Type B pancreatic cell (in vitro differentiated cells): ENCODE measurements at regions not wholly inside any gene's neighbourhood (a gene's known extent, or its start where the extent isn't known, plus 50 kb on each side); places are given as distances from the start of the nearest gene placed in this dataset.
"Not testable (repeated sequence)": the region's sequence is repeated elsewhere in the genome, so short reads cannot be mapped to it uniquely, and the experiment has no call there.

Source experiments
- DNase-seq: peaks from one replicate; pipeline ENCODE4 v3.0.0; 2021; ENCODE audit warnings: mixed read lengths; ENCODE audit not compliant: unreplicated experiment; ENCODE audit errors: extremely low spot score
- H3K27ac Mint-ChIP-seq: 2 replicates; pipeline ENCODE4 v1.8.0; 2021; ENCODE audit warnings: mild to moderate bottlenecking, mixed read lengths
- H3K27me3 Mint-ChIP-seq: 2 replicates; pipeline ENCODE4 v1.8.0; 2021; ENCODE audit warnings: mixed read lengths
- H3K36me3 Mint-ChIP-seq: 2 replicates; pipeline ENCODE4 v1.8.0; 2021; ENCODE audit warnings: mixed read lengths
- H3K4me1 Mint-ChIP-seq: one replicate; pipeline ENCODE4 v1.8.0; 2021; ENCODE audit warnings: mixed read lengths; ENCODE audit not compliant: unreplicated experiment
- H3K4me3 Mint-ChIP-seq: 2 replicates; pipeline ENCODE4 v1.8.0; 2021; ENCODE audit warnings: mild to moderate bottlenecking, mixed read lengths
- H3K9me3 Mint-ChIP-seq: 2 replicates; pipeline ENCODE4 v1.8.0; 2021; ENCODE audit warnings: mixed read lengths
- TF ChIP-seq, protein P1 (sequence below): fragments of 200-600 bp; sonication (generic); conservative IDR thresholded peaks from 2 replicates; pipeline ENCODE4 v1.5.0; 2021; ENCODE audit warnings: antibody characterized with exemption, mild to moderate bottlenecking

DNA sequence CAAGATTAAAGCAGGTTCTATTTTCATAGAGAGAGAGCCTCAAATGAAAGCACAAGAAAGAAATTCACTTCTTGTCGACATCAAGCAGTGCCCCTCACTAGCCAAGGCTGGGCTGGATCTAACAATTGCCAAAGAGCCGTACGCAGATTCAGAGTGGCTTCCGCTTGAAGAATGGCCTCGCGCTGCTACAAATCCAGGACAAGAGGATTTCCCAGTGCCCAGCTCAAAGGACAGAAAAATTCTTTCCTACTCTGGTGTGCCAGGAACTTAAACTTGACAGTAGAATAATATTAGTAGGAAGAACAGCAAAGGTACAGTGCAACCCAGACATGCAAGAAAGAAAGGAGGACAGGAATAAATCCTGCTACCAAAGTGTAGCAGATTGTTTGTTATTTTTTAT lies 56.5 kb upstream of the PPARGC1A start:
- H3K27ac Mint-ChIP-seq, result peak overlapping the region; percentile 79
- DNase-seq, result no peak
- TF ChIP-seq, protein P1, sequence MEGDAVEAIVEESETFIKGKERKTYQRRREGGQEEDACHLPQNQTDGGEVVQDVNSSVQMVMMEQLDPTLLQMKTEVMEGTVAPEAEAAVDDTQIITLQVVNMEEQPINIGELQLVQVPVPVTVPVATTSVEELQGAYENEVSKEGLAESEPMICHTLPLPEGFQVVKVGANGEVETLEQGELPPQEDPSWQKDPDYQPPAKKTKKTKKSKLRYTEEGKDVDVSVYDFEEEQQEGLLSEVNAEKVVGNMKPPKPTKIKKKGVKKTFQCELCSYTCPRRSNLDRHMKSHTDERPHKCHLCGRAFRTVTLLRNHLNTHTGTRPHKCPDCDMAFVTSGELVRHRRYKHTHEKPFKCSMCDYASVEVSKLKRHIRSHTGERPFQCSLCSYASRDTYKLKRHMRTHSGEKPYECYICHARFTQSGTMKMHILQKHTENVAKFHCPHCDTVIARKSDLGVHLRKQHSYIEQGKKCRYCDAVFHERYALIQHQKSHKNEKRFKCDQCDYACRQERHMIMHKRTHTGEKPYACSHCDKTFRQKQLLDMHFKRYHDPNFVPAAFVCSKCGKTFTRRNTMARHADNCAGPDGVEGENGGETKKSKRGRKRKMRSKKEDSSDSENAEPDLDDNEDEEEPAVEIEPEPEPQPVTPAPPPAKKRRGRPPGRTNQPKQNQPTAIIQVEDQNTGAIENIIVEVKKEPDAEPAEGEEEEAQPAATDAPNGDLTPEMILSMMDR, result no peak
- H3K27me3 Mint-ChIP-seq, result no peaks in the 10 kb centered on the region
- no peaks in the 10 kb centered on the region for H3K36me3 Mint-ChIP-seq
- H3K4me3 Mint-ChIP-seq, result no peak overlapping the region
- H3K4me1 Mint-ChIP-seq, result peaks cover 8% of the 10 kb centered on the region
- no peaks in the 10 kb centered on the region for H3K9me3 Mint-ChIP-seq

DNA sequence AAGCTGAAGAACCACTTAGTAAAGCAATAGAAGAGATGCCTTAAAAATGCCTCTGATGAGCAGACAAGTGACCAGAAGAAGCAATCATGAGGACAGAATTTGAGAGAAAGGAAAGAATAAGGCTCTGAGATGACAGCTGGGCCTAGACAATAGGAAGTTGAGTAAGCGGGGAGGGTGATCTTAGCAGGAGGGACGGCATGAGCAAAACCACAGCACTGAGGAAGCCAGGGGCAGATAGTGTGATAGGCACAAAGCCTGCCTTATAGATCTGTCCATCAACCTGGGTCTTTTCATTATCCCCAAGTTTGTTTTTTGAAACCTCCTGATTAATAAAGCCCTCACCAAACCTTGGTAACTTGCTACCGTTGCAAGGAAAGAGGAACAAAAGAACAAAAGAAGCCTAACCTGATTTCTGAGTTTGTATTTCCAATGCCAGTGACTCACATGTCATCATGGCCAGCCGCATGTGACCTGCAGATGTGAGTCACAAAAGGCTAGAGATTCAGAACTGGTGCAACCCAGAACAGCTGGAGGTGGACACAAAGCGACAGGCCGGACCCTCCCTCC lies 55.7 kb upstream of the PPARGC1A start:
- Mint-ChIP-seq H3K4me3 (no peak overlapping the region), H3K27ac (peak overlapping the region; percentile 79), H3K9me3 (no peaks in the 10 kb centered on the region), H3K36me3 (no peaks in the 10 kb centered on the region), H3K27me3 (no peaks in the 10 kb centered on the region), H3K4me1 (peaks cover 8% of the 10 kb centered on the region)
- DNase-seq, result no peak
- TF ChIP-seq, protein P1, result no peak

DNA sequence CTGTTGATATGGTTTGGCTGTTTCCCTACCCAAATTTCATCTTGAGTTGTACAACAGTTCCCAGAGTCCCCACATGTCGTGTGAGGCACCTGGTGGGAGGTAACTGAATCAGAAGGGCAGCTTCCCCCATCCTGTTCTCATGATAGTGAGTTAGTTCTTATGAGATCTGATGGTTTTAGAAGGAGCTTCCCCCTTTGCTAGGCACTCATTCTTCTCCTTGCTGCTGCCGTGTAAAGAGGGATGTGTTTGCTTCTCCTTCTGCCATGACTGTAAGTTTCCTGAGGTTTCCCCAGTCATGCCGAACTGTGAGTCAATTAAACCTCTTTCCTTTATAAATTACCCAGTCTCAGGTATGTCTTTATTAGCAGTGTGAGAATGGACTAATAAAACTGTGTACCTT lies 54.7 kb upstream of the PPARGC1A start:
- not testable (repeated sequence) for H3K36me3 Mint-ChIP-seq

DNA sequence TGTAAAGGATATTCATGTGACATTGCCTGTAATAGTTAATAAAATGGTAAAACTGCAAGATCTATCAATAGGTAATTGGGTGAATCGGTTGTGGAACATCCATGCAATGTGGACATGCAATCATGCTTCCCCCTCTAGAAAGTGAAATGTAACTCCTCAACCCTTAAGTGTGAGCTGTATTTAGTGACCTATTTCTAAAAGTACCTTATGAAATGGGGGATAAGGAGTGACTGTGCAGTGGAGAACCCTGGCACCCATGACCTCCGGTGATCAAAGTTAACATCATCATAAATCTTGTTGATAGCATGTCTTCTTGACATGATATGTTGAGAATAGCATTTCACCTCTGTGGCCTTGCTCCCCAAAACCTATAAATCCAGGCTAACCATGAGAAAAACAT lies 53.6 kb upstream of the PPARGC1A start:
- Mint-ChIP-seq H3K36me3 (no peaks in the 10 kb centered on the region), H3K27ac (no peak overlapping the region), H3K9me3 (no peaks in the 10 kb centered on the region), H3K27me3 (no peaks in the 10 kb centered on the region), H3K4me1 (peaks cover 8% of the 10 kb centered on the region), H3K4me3 (no peak overlapping the region)
- TF ChIP-seq, protein P1, result no peak
- no peak for DNase-seq

More for the DNA sequence above, 54.7 kb upstream of the PPARGC1A start:
- not testable (repeated sequence) for H3K4me3 Mint-ChIP-seq, H3K27ac Mint-ChIP-seq, H3K27me3 Mint-ChIP-seq, H3K4me1 Mint-ChIP-seq, H3K9me3 Mint-ChIP-seq, DNase-seq

DNA sequence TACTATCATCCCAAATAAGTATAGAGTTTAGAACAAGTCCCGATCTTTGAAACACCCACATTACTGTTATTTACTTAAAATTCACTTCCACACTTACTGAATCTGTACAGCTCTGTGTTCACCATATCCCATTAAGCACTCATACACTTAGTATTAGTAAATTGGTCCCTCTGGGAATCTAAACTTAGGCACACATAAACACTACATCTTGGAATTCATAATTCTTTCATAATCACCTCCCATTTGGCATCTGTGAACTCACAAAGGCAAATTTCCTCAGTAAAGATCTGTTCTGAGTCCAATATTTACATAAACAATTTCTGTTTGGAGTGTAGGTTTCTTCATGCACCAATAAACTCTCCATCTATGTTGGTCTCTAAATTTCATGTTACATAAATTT lies 52.6 kb upstream of the PPARGC1A start:
- DNase-seq, result no peak
- no peaks in the 10 kb centered on the region for H3K36me3 Mint-ChIP-seq
- TF ChIP-seq, protein P1, result no peak
- no peaks in the 10 kb centered on the region for H3K27me3 Mint-ChIP-seq
- H3K27ac Mint-ChIP-seq, result no peak overlapping the region
- peaks cover 8% of the 10 kb centered on the region for H3K4me1 Mint-ChIP-seq
- no peak overlapping the region for H3K4me3 Mint-ChIP-seq
- no peaks in the 10 kb centered on the region for H3K9me3 Mint-ChIP-seq
